HG03558 (cell line): ENCODE measurements at regions not wholly inside any gene's neighbourhood (a gene's known extent, or its start where the extent isn't known, plus 50 kb on each side); places are given as distances from the start of the nearest gene placed in this dataset.

ENCODE experiments used
- ATAC-seq: cut with Tn5 transposase; IDR thresholded peaks from one replicate; pipeline ENCODE4 v1.9.1; 2021; ENCODE audit warnings: moderate number of reproducible peaks; ENCODE audit not compliant: unreplicated experiment; ENCODE audit errors: extremely low read depth

DNA sequence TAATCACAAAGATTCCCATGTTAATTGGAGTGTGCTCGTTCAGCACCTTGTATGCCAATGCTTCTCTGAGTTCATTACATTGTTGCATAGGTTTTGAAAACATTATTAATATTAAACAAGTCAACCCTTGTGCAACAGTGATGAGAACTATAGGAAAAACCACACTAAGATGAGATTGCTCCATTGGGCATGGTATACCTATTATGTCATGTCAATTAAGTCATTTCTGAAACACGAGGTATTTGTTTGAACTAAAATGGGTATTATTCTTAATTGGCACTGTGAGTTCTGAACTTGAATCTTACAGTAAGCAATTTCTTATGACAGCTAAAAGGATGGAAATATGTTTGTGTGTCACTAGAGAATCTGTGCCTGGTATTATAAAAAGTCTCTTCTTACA, 447.7 kb downstream of the EFNA5 start:
- no peak for ATAC-seq

DNA sequence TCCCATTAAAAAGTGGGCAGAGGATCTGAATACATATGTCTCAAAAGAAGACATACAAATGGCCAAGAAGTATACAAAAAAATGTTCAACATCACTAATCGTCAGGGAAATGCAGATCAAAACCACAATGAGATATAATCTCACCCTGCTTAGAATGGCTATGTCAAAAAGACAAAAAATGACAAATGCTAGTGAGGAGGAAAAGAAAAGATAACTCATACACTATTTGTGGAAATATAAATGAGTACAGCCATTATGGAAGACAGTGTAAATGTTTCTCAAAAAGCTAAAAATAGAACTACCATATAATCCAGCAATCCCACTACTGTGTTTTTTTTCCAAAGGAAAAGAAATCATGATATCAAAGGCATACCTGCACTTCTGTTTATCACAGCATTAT, 450.7 kb downstream of the EFNA5 start:
- no peak for ATAC-seq

DNA sequence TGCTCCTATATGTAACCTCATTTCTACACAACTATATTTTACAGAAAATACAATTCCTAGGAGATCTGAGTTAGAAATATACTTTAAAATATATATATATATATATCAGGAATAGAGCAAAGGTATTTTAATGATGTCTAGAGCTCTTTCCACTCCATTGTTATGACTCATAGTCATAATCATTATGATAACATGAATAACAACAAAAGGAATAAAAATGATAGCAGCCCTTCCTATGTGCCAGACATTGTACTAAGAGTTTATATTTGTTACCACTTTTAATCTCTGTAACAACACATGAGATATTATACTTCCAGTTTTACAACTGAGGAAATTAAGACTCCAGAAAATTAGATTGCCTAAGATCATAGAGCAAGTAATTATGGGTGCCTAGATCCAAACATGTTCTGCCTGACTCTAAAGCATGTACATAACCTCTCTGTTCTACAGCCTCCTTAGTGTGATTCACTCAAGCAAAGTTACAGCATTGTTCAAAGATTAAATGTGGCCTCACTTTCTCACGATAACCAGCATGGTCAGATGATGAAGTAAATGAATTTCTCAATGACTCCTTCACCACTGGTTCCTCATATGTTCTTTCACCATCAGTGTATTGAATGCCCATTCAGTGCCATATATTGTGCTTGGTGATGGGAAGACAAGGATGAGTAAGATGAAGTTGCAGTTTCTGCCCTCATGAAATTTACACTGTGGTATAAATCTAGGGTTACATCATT, 452.1 kb downstream of the EFNA5 start:
- no peak for ATAC-seq

DNA sequence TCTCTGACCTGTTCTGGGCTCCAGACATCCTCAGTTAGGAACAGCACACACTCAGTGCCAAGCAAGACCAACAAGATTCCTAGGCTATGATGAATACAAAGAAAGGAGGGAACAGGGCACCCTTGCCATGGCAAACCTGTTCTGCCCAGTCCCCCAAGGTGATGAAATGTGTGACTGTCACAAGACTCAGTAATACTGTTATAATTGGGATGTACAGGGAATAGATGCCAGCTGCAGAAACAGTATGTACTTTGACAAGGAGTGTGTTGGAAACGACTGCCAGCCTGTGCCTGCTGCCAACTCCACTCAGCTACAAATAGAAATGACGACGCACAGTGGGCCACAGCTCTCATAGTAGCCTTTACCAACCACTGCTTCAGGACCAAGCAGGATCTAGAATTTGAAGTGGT, 453.0 kb downstream of the EFNA5 start:
- ATAC-seq, result no peak

DNA sequence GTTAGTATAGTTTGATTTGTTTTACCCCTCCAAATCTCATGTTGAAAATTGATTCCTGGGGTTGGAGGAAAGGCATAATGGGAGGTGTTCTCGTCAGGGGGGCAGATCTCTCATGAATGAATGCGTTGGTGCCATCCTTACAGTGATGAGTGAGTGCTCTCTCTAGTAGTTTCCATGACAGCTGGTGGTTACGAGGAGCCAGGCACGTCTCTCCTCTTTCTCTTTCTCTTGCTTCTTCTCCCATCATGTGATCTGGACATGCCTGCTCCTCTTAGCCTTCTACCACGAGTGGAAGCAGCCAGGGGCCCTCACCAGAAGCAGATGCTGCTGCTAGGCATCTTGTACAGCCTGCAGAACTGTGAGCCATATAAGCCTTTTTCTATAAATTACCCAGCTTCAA, 454.1 kb downstream of the EFNA5 start:
- ATAC-seq, result no peak

DNA sequence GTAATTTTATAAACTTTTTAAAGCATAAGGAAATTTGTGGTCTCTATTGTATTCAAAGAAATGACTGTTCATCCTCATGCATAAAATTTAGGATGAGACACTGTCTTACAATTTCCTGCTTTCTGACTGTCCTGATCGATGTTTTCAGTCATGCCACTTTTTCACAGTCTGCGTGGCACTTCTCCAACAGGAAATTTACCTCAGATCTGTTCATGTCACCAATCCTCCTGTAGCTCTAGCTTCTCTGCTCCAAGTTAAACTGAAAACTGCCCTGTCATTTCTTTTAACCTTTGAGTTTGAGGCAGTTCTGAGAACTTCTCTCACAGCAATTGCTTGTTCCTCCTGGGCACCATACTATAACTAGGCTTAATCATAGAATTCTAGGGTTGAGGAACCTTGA, 455.1 kb downstream of the EFNA5 start:
- ATAC-seq, result no peak

- ATAC-seq, result no peak
Measured at GRCh38 chr5:107213025-107213424, 457.7 kb downstream of the EFNA5 start.

GRCh38 chr5:107211630-107212029, 459.1 kb downstream of the EFNA5 start:
- no peak for ATAC-seq

GRCh38 chr5:107208867-107209266, 461.9 kb downstream of the EFNA5 start:
- ATAC-seq, result no peak

- no peak for ATAC-seq
Measured at GRCh38 chr5:107204413-107204812, 466.3 kb downstream of the EFNA5 start.

GRCh38 chr5:107203243-107203642, 467.5 kb downstream of the EFNA5 start:
- no peak for ATAC-seq

GRCh38 chr5:107199756-107200155, 471.0 kb downstream of the EFNA5 start:
- no peak for ATAC-seq

DNA sequence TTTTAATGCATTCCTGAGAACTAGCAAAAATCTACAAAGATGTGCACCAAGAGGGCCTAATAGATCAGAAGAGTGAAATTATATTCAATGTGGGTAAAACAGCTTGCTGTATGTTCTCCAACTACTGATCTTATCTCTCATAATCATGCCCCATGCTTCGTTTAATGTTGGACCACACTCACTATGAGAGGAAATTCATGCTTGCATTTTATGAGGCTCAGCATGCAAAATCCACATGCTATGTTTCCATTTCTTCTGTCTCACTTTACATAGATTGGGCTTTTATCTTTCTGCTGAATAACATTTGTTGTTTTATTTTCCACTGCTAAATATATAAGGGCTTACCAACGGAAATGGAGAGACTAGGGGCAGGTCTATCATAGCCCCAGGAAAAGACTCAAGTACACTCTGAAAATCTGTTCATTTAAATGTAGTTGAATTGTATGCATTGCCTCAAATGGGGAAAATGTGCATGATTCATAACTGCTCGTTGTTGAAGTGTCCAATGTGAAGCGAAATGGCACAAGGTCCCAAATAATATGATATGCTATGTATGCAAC, 474.2 kb downstream of the EFNA5 start:
- ATAC-seq, result no peak

- ATAC-seq, result no peak
Measured at GRCh38 chr5:107195890-107196395, 474.8 kb downstream of the EFNA5 start.

DNA sequence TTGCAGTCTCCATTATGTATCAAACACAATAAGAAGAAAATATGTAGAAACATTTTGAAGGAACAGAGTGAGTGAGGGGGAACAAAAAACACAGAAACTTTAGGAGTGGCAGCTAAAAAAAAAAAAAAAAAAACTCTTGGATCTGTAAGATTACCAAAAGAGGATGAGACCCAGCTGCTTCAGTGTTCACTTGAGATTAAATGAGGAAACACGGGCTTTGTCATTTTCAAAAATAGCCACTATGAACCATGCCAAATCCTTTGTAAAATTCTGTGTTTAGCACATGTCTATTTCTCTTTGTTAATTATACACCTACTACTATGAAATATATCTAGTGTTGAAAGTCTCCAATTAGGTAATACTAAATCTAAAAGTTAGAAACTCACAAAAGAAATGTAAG, 485.9 kb downstream of the EFNA5 start:
- no peak for ATAC-seq

GRCh38 chr5:107184066-107184465, 486.7 kb downstream of the EFNA5 start:
- ATAC-seq, result no peak

GRCh38 chr5:107170620-107171019, 500.1 kb downstream of the EFNA5 start:
- no peak for ATAC-seq

- ATAC-seq, result no peak
Measured at GRCh38 chr5:107169867-107170266, 500.9 kb downstream of the EFNA5 start.

GRCh38 chr5:107168848-107169752, 501.6 kb downstream of the EFNA5 start:
- no peak for ATAC-seq

- ATAC-seq, result no peak
Measured at GRCh38 chr5:107168086-107168485, 502.7 kb downstream of the EFNA5 start.

GRCh38 chr5:107165296-107165695, 505.4 kb downstream of the EFNA5 start:
- no peak for ATAC-seq
